ENCODE measurements at regions not wholly inside any gene's neighbourhood (a gene's known extent, or its start where the extent isn't known, plus 50 kb on each side); places are given as distances from the start of the nearest gene placed in this dataset.

DNA sequence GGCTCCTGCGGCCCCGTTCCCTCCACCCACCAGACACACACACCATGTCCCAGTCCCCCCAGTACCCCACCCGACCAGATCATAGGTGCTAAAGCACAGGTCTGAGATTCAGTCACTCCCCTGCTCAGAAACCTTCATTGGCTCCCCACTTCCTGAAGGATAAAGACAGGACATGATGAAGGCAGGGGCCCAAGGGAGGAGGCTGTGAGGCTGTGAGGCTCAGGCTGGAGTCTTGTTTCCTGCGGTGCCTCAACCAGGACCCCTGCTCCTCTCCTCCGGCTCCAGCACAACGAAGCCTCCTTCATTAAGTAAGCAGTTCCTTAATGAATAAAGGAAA lies 81.1 kb downstream of the NCR2 start:
- no peaks in the 10 kb centered on the region for H3K4me1 ChIP-seq (ENCODE audit: insufficient read depth, low read length)
- no peak for DNase-seq
- no peak overlapping the region for H3K4me3 ChIP-seq (ENCODE audit: low read length)
- H3K9me3 ChIP-seq (ENCODE audit: low read length) = no peaks in the 10 kb centered on the region
- Mint-ChIP-seq H3K36me3 (no peaks in the 10 kb centered on the region), H3K27me3 (peaks cover 51 to 76% of the 10 kb centered on the region in 2 donors), H3K4me1 (peaks cover 7 to 11% (median 9%) of the 10 kb centered on the region in 3 donors), H3K27ac (peak overlapping the region in 2 of 8 donors; percentile 35 to 61), H3K9me3 (peaks cover 0 to 5% (median 4%) of the 10 kb centered on the region in 5 donors), H3K4me3 (no peak overlapping the region)
- CTCF ChIA-PET = no interaction called here
- H3K36me3 ChIP-seq (ENCODE audit: insufficient read depth, low read length) = no peaks in the 10 kb centered on the region
- POLR2A ChIA-PET = no interaction called here
- no peak overlapping the region for H3K27ac ChIP-seq (ENCODE audit: low read depth, low read length)
- H3K27me3 ChIP-seq (ENCODE audit: insufficient read depth, low read length, poor library complexity, severe bottlenecking) = peaks cover 33% of the 10 kb centered on the region

DNA sequence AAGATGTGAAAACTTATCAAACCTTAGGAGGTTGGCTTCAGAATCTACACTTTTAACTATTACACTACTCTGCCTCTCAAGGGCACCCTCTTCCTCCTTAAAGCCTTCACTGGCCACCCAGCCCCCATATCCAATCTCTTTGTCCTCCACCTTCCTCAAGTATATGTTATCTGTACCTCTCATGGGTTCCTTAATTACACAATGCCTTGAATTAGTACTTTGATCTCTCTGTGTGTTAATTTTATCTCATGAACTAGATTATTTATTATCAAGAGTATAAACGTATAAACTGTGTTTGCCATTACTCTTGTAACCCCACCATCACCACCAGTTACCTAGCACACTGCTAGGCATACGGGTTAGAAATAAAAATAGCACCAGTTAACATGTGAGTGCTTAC lies 83.3 kb downstream of the NCR2 start:
- DNase-seq = no peak
- ChIA-PET CTCF (interaction anchor here (0.9 kb wide), 1 partner anchor 184 kb away, joined by 3 read pairs; no protein-coding TSS in a partner anchor), POLR2A (no interaction called here)
- peaks cover 7 to 11% (median 9%) of the 10 kb centered on the region in 3 donors for H3K4me1 Mint-ChIP-seq
- no peak overlapping the region for H3K4me3 Mint-ChIP-seq
- no peaks in the 10 kb centered on the region for H3K36me3 Mint-ChIP-seq
- H3K9me3 ChIP-seq (ENCODE audit: low read length) = no peaks in the 10 kb centered on the region
- H3K27ac Mint-ChIP-seq = no peak overlapping the region
- H3K27ac ChIP-seq (ENCODE audit: low read depth, low read length) = no peak overlapping the region
- H3K4me1 ChIP-seq (ENCODE audit: insufficient read depth, low read length) = no peaks in the 10 kb centered on the region
- peaks cover 49 to 77% of the 10 kb centered on the region in 2 donors for H3K27me3 Mint-ChIP-seq
- no peak overlapping the region for H3K4me3 ChIP-seq (ENCODE audit: low read length)
- H3K27me3 ChIP-seq (ENCODE audit: insufficient read depth, low read length, poor library complexity, severe bottlenecking) = peaks cover 33% of the 10 kb centered on the region
- H3K36me3 ChIP-seq (ENCODE audit: insufficient read depth, low read length) = no peaks in the 10 kb centered on the region
- H3K9me3 Mint-ChIP-seq = peaks cover 0 to 5% (median 4%) of the 10 kb centered on the region in 5 donors

DNA sequence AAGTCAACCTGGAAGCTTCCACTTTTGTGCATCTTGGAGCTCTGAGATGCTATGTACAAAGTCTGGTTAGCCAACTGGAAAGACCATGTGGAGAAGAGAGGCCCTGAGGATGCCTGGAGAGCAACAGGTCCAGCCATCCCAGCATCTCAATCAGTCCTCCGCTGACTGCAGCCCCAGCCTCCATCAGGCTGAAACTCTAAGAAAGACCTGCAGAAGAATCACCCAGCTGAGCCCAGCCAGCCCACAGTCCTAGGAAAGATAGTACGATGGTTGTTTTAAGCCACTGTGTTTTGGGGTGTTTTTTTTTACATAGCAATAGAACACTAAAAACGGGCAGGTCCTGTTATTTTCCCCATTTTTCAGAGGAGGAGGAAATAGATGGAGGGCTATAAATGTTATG lies 84.0 kb downstream of the NCR2 start:
- Mint-ChIP-seq H3K27ac (no peak overlapping the region), H3K27me3 (peaks cover 44 to 71% of the 10 kb centered on the region in 2 donors), H3K9me3 (peaks cover 0 to 5% (median 4%) of the 10 kb centered on the region in 5 donors), H3K4me3 (no peak overlapping the region), H3K4me1 (peaks cover 7 to 11% (median 9%) of the 10 kb centered on the region in 3 donors), H3K36me3 (no peaks in the 10 kb centered on the region)
- DNase-seq = no peak
- H3K36me3 ChIP-seq (ENCODE audit: insufficient read depth, low read length) = no peaks in the 10 kb centered on the region
- no peak overlapping the region for H3K4me3 ChIP-seq (ENCODE audit: low read length)
- ChIA-PET POLR2A (no interaction called here), CTCF (interaction anchor here (0.9 kb wide), 1 partner anchor 183 kb away, joined by 3 read pairs; no protein-coding TSS in a partner anchor)
- no peaks in the 10 kb centered on the region for H3K9me3 ChIP-seq (ENCODE audit: low read length)
- H3K4me1 ChIP-seq (ENCODE audit: insufficient read depth, low read length) = no peaks in the 10 kb centered on the region
- no peak overlapping the region for H3K27ac ChIP-seq (ENCODE audit: low read depth, low read length)
- H3K27me3 ChIP-seq (ENCODE audit: insufficient read depth, low read length, poor library complexity, severe bottlenecking) = peaks cover 29% of the 10 kb centered on the region

DNA sequence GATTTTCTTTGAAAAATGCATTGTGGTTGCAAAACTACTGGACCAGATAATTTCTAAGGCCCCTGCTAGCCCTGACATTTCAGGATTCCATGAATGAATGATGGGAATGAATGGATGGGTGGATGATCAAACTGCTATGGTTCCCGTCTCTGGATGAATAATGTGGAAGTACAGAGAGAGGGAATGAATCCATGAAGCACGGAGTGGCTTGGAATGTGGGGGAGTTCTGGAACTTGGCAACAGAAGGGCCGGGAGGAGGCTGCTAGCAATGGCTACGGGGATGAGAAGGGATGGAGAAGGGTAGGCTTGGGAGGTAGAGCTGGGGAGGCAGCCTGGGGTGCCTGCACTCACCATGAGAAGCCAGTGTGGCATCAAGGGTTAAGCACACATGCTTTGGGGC lies 84.8 kb downstream of the NCR2 start:
- no peak overlapping the region for H3K4me3 ChIP-seq (ENCODE audit: low read length)
- no peak overlapping the region for H3K27ac ChIP-seq (ENCODE audit: low read depth, low read length)
- no peak for DNase-seq
- H3K36me3 ChIP-seq (ENCODE audit: insufficient read depth, low read length) = no peaks in the 10 kb centered on the region
- peaks cover 44 to 63% of the 10 kb centered on the region in 2 donors for H3K27me3 Mint-ChIP-seq
- H3K9me3 ChIP-seq (ENCODE audit: low read length) = no peaks in the 10 kb centered on the region
- H3K4me3 Mint-ChIP-seq = no peak overlapping the region
- peaks cover 7 to 11% (median 9%) of the 10 kb centered on the region in 3 donors for H3K4me1 Mint-ChIP-seq
- no peaks in the 10 kb centered on the region for H3K4me1 ChIP-seq (ENCODE audit: insufficient read depth, low read length)
- H3K27me3 ChIP-seq (ENCODE audit: insufficient read depth, low read length, poor library complexity, severe bottlenecking) = peaks cover 24% of the 10 kb centered on the region
- POLR2A ChIA-PET = no interaction called here
- peaks cover 0 to 5% (median 4%) of the 10 kb centered on the region in 5 donors for H3K9me3 Mint-ChIP-seq
- no peak overlapping the region for H3K27ac Mint-ChIP-seq
- CTCF ChIA-PET = no interaction called here
- no peaks in the 10 kb centered on the region for H3K36me3 Mint-ChIP-seq

DNA sequence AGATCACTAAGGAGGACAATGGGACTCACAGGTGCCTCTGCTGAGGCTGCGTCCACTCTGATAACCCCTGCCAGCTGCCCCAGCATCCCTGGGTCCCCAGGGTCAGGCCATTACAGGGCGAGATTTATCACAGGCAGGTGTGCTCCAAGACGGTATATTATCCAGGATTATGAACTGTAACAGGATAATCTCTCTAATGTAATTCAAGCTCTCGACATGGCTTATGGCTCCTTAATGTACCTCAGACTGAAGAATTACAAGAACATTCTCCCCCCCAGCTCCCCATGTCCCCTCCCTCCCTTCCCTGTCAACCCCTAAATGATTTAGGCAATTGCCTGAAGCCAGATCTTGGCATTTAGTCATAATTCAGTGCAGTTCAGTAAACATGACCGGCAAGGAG lies 86.8 kb downstream of the NCR2 start:
- H3K9me3 ChIP-seq (ENCODE audit: low read length) = no peaks in the 10 kb centered on the region
- Mint-ChIP-seq H3K9me3 (peaks cover 0 to 5% (median 4%) of the 10 kb centered on the region in 5 donors), H3K36me3 (no peaks in the 10 kb centered on the region), H3K4me3 (no peak overlapping the region), H3K27ac (peak overlapping the region in 1 of 8 donors; percentile 65), H3K4me1 (no peaks in the 10 kb centered on the region), H3K27me3 (peaks cover 30 to 43% of the 10 kb centered on the region in 2 donors)
- no peak overlapping the region for H3K4me3 ChIP-seq (ENCODE audit: low read length)
- peaks cover 10% of the 10 kb centered on the region for H3K4me1 ChIP-seq (ENCODE audit: insufficient read depth, low read length)
- POLR2A ChIA-PET = interaction anchor here (0.6 kb wide), 1 partner anchor 88 kb away, joined by 4 read pairs; no protein-coding TSS in a partner anchor
- H3K36me3 ChIP-seq (ENCODE audit: insufficient read depth, low read length) = no peaks in the 10 kb centered on the region
- H3K27me3 ChIP-seq (ENCODE audit: insufficient read depth, low read length, poor library complexity, severe bottlenecking) = peaks cover 15% of the 10 kb centered on the region
- CTCF ChIA-PET = interaction anchor here (1.4 to 5.9 kb wide), 2 partner anchors 170 to 188 kb away, joined by 3 to 73 read pairs; no protein-coding TSS in a partner anchor
- H3K27ac ChIP-seq (ENCODE audit: low read depth, low read length) = no peak overlapping the region
- DNase-seq = no peak

DNA sequence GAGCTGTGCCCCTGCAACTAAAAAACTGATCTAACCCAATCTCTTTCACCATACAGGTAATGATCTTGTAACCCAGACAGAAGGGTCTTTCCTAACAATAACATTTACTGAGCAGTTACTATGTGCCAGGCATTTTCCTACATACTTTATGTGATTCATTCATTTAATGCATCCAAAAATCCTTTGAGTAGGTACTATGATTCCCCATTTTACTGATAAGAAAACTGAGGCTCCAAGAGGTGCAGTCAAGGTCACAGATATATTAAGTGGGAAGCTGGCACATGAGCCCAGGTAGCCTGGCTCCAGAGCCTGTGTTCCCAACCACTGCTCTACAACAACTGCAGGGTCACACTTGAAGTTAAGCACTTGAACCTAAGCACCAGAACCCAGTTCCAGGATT lies 87.6 kb downstream of the NCR2 start:
- H3K27me3 ChIP-seq (ENCODE audit: insufficient read depth, low read length, poor library complexity, severe bottlenecking) = peaks cover 9% of the 10 kb centered on the region
- POLR2A ChIA-PET = no interaction called here
- peaks cover 0 to 5% (median 4%) of the 10 kb centered on the region in 5 donors for H3K9me3 Mint-ChIP-seq
- H3K36me3 Mint-ChIP-seq = no peaks in the 10 kb centered on the region
- H3K9me3 ChIP-seq (ENCODE audit: low read length) = no peaks in the 10 kb centered on the region
- no peak overlapping the region for H3K27ac Mint-ChIP-seq
- H3K36me3 ChIP-seq (ENCODE audit: insufficient read depth, low read length) = no peaks in the 10 kb centered on the region
- H3K4me1 Mint-ChIP-seq = no peaks in the 10 kb centered on the region
- H3K4me3 Mint-ChIP-seq = no peak overlapping the region
- H3K27me3 Mint-ChIP-seq = peaks cover 23 to 36% of the 10 kb centered on the region in 2 donors
- H3K4me1 ChIP-seq (ENCODE audit: insufficient read depth, low read length) = peaks cover 13% of the 10 kb centered on the region
- CTCF ChIA-PET = interaction anchor here (1.4 to 5.9 kb wide), 2 partner anchors 169 to 187 kb away, joined by 3 to 73 read pairs; no protein-coding TSS in a partner anchor
- DNase-seq = no peak
- H3K27ac ChIP-seq (ENCODE audit: low read depth, low read length) = no peak overlapping the region
- H3K4me3 ChIP-seq (ENCODE audit: low read length) = no peak overlapping the region

DNA sequence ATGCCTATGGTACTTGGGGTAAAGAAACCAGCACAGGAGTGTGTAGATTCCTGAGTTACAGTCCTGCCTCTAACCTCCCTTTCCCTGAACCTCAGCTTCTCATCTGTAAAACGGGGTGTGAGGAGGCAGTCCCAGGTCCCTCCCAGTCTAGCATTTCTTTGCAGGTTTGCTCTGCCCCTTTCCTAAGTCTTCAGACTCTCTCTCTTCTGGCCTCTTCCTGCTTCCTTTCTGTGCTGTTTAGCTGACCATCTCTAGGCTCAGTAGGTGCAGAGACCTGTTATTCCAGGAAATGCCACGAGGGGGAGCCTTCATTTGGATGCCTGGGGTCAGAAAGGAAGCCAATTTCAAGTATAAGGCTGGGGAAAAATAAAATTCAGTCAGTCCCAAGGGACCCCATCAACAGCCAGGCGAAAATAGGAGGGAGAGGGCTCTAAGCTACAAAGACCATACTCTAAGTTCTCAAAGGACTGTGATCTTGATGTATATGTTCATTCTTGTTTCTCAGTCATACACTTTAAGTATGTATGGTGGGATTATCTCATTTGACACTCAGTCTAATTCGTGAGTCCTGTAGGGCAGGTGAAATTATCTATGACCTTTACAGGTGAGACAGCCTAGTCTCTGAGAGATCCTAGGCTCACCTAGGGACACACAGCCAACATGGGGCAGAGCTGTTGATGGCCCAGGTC lies 89.1 kb downstream of the NCR2 start:
- ChIA-PET POLR2A (interaction anchor here (0.7 kb wide), 1 partner anchor 124 kb away, joined by 8 read pairs; no protein-coding TSS in a partner anchor), CTCF (interaction anchor here (1.0 to 5.9 kb wide), 21 partner anchors 11 to 260 kb away, joined by 3 to 73 read pairs (median 4); no protein-coding TSS in a partner anchor)
- Mint-ChIP-seq H3K9me3 (peaks cover 0 to under 1% (median under 1%) of the 10 kb centered on the region in 5 donors), H3K4me1 (peaks cover 6 to 9% (median 6%) of the 10 kb centered on the region in 3 donors), H3K27me3 (peaks cover 24 to 31% of the 10 kb centered on the region in 2 donors), H3K27ac (no peak overlapping the region), H3K36me3 (no peaks in the 10 kb centered on the region), H3K4me3 (no peak overlapping the region)
- Histone ChIP-seq H3K27me3 (ENCODE audit: insufficient read depth, low read length, poor library complexity, severe bottlenecking) (peaks cover 11% of the 10 kb centered on the region), H3K4me1 (ENCODE audit: insufficient read depth, low read length) (peaks cover 21% of the 10 kb centered on the region), H3K9me3 (ENCODE audit: low read length) (no peaks in the 10 kb centered on the region), H3K27ac (ENCODE audit: low read depth, low read length) (no peak overlapping the region), H3K36me3 (ENCODE audit: insufficient read depth, low read length) (no peaks in the 10 kb centered on the region), H3K4me3 (ENCODE audit: low read length) (no peak overlapping the region)
- peak; percentile 57 to 81 (median 68) for DNase-seq

DNA sequence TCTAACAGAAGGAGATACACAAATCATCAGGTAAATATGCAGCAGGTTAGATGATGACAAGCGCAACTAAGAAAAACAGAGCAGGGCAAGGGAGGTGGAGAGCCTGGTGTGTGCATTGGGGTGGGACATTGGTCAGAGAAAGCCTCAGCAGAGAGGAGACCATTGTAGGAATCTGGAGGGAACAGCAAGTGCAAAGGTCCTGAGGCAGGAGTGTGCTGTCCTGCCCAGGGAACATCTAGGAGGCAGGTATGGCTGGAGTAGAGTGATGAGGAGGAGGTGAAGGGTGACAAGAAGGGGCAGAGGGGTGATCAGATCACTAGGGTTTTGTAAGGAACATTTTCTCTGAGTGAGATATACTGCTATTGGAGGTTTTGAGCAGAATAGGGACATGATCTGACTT lies 90.1 kb downstream of the NCR2 start:
- ChIA-PET POLR2A (no interaction called here), CTCF (interaction anchor here (1.0 to 5.9 kb wide), 14 partner anchors 12 to 259 kb away, joined by 3 to 73 read pairs (median 5); no protein-coding TSS in a partner anchor)
- Mint-ChIP-seq H3K9me3 (no peaks in the 10 kb centered on the region), H3K27me3 (peaks cover 25 to 33% of the 10 kb centered on the region in 2 donors), H3K4me1 (peaks cover 9 to 13% (median 10%) of the 10 kb centered on the region in 3 donors), H3K4me3 (no peak overlapping the region), H3K27ac (no peak overlapping the region), H3K36me3 (no peaks in the 10 kb centered on the region)
- H3K27ac ChIP-seq (ENCODE audit: low read depth, low read length) = no peak overlapping the region
- H3K4me3 ChIP-seq (ENCODE audit: low read length) = no peak overlapping the region
- peaks cover 21% of the 10 kb centered on the region for H3K4me1 ChIP-seq (ENCODE audit: insufficient read depth, low read length)
- DNase-seq = no peak
- H3K27me3 ChIP-seq (ENCODE audit: insufficient read depth, low read length, poor library complexity, severe bottlenecking) = peaks cover 21% of the 10 kb centered on the region
- no peaks in the 10 kb centered on the region for H3K36me3 ChIP-seq (ENCODE audit: insufficient read depth, low read length)
- H3K9me3 ChIP-seq (ENCODE audit: low read length) = no peaks in the 10 kb centered on the region
